ENCODE measurements at regions not wholly inside any gene's neighbourhood (a gene's known extent, or its start where the extent isn't known, plus 50 kb on each side); places are given as distances from the start of the nearest gene placed in this dataset.

DNA sequence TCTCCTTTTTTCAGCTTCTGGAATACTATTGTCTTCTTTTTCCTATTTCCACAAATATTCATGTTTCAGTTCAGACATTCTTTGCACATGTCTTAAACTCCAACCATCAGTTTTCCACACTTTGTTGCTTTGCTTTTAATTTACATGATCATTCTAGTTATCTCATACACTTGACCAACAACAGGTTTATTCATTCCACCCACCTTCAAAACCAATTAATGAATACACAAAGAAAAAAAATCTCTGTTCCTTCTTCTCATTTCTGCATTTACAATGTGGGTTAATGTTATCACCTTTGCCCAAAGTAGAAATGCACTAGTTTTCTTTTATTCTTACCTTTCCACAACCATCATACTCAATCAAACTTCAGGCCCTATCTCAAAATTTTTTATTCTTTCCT, 216.7 kb downstream of the FRK start (continued):
- TF ChIP-seq, protein P1, sequence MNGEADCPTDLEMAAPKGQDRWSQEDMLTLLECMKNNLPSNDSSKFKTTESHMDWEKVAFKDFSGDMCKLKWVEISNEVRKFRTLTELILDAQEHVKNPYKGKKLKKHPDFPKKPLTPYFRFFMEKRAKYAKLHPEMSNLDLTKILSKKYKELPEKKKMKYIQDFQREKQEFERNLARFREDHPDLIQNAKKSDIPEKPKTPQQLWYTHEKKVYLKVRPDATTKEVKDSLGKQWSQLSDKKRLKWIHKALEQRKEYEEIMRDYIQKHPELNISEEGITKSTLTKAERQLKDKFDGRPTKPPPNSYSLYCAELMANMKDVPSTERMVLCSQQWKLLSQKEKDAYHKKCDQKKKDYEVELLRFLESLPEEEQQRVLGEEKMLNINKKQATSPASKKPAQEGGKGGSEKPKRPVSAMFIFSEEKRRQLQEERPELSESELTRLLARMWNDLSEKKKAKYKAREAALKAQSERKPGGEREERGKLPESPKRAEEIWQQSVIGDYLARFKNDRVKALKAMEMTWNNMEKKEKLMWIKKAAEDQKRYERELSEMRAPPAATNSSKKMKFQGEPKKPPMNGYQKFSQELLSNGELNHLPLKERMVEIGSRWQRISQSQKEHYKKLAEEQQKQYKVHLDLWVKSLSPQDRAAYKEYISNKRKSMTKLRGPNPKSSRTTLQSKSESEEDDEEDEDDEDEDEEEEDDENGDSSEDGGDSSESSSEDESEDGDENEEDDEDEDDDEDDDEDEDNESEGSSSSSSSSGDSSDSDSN (CRISPR knock-in tag; IDR thresholded peaks at IDR 0.05), result no peak
- no peak for TF ChIP-seq ZNF160 (CRISPR knock-in tag; IDR thresholded peaks at IDR 0.05)
- no peak for TF ChIP-seq ZNF564 (CRISPR knock-in tag; IDR thresholded peaks at IDR 0.05)
- no peak for TF ChIP-seq JUND (CRISPR knock-in tag; IDR thresholded peaks at IDR 0.05)
- no peak for TF ChIP-seq ZNF720 (CRISPR knock-in tag; IDR thresholded peaks at IDR 0.05)

- intact Hi-C loops (cut with micrococcal nuclease; ENCODE audit: unreplicated experiment), result no loop called here
- 5% methylated on average over 3 of the region's 3 CpGs for WGBS (ENCODE audit: low lambda C conversion rate)
- Histone ChIP-seq H3K9me3 (ENCODE audit: low read length) (no peaks in the 10 kb centered on the region), H3K27ac (ENCODE audit: extremely low read length, insufficient read depth, low read length) (no peak overlapping the region), H3K9ac (ENCODE audit: insufficient read depth, low read depth, low read length) (no peak overlapping the region), H3K4me1 (ENCODE audit: insufficient read depth, low read length) (no peaks in the 10 kb centered on the region), H3K4me3 (replicated peaks in 1 of 3; ENCODE audit: insufficient read depth in 1 of 3, low read depth in 2 of 3, low read length in 3 of 3) (no peak overlapping the region), H2AFZ (ENCODE audit: low read length) (no peak overlapping the region), H3K4me2 (ENCODE audit: low read depth, low read length) (no peak overlapping the region), H4K20me1 (ENCODE audit: insufficient read depth, low read length) (no peaks in the 10 kb centered on the region), H3K27me3 (ENCODE audit: control insufficient read depth in 1 of 2, insufficient read depth in 2 of 2, low read length in 2 of 2) (no peaks in the 10 kb centered on the region), H3K79me2 (ENCODE audit: insufficient read depth, low read length) (no peaks in the 10 kb centered on the region), H3K36me3 (replicated peaks in 1 of 2; ENCODE audit: control insufficient read depth in 1 of 2, insufficient read depth in 2 of 2, low read length in 2 of 2) (no peaks in the 10 kb centered on the region)
- DNase-seq (ENCODE audit: low spot score), result no peak
- in situ Hi-C loops (cut with HindIII; ENCODE audit: extremely low pct_ligation_motif_present, low pct_unique_long_range_greater_than_20kb), result no loop called here
- POLR2A ChIA-PET, result no interaction called here
- no TSS peak for BruUV-seq (replicated peaks)
- CTCF ChIA-PET (ENCODE audit: low intra/inter-chr PET ratio, low total read pairs), result no interaction called here
- no peak for FAIRE-seq
- no peak for ATAC-seq
- no peak for TF ChIP-seq PRDM15 (CRISPR knock-in tag; IDR thresholded peaks at IDR 0.05)
- TF ChIP-seq ZNF430 (CRISPR knock-in tag; IDR thresholded peaks at IDR 0.05), result no peak
- TF ChIP-seq, protein P2, sequence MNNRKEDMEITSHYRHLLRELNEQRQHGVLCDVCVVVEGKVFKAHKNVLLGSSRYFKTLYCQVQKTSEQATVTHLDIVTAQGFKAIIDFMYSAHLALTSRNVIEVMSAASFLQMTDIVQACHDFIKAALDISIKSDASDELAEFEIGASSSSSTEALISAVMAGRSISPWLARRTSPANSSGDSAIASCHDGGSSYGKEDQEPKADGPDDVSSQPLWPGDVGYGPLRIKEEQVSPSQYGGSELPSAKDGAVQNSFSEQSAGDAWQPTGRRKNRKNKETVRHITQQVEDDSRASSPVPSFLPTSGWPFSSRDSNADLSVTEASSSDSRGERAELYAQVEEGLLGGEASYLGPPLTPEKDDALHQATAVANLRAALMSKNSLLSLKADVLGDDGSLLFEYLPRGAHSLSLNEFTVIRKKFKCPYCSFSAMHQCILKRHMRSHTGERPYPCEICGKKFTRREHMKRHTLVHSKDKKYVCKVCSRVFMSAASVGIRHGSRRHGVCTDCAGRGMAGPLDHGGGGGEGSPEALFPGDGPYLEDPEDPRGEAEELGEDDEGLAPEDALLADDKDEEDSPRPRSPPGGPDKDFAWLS (CRISPR knock-in tag; IDR thresholded peaks at IDR 0.05; ENCODE audit: borderline replicate concordance), result no peak
- no peak for TF ChIP-seq RFX3 (CRISPR knock-in tag; IDR thresholded peaks at IDR 0.05)
- TF ChIP-seq MIER2 (CRISPR knock-in tag; IDR thresholded peaks at IDR 0.05), result no peak
- no peak for TF ChIP-seq ERF (CRISPR knock-in tag; IDR thresholded peaks at IDR 0.05)
- no peak for TF ChIP-seq KDM1A (CRISPR knock-in tag; IDR thresholded peaks at IDR 0.05)
- TF ChIP-seq AHR (CRISPR knock-in tag; IDR thresholded peaks at IDR 0.05), result no peak
- TF ChIP-seq ZNF335 (CRISPR knock-in tag; IDR thresholded peaks at IDR 0.05), result no peak
- TF ChIP-seq BHLHE40 (IDR thresholded peaks at IDR 0.05; ENCODE audit: low read length), result no peak
- TF ChIP-seq MAF1 (CRISPR knock-in tag; IDR thresholded peaks at IDR 0.05; ENCODE audit: borderline replicate concordance), result no peak
- no peak for TF ChIP-seq ZNF878 (CRISPR knock-in tag; IDR thresholded peaks at IDR 0.05)
- TF ChIP-seq TFDP2 (CRISPR knock-in tag; IDR thresholded peaks at IDR 0.05), result no peak
These were observed 218.4 kb downstream of the FRK start for GRCh38 chr6:115842338-115842737.

Measured in HepG2 (cell line).